Neural cell (in vitro differentiated cells): ENCODE measurements at regions not wholly inside any gene's neighbourhood (a gene's known extent, or its start where the extent isn't known, plus 50 kb on each side); places are given as distances from the start of the nearest gene placed in this dataset.

Experiments used
- CTCF ChIP-seq: fragments of 450-650 bp; IDR thresholded peaks from 2 replicates; pipeline ENCODE4 v1.5.1; 2014; ENCODE audit warnings: antibody characterized with exemption, mild to moderate bottlenecking, moderate library complexity; ENCODE audit not compliant: poor library complexity, severe bottlenecking
- EP300 ChIP-seq: fragments of 450-650 bp; conservative IDR thresholded peaks from 2 replicates; pipeline ENCODE4 v1.6.1; 2014; ENCODE audit warnings: antibody characterized with exemption, mild to moderate bottlenecking, moderate library complexity; ENCODE audit not compliant: poor library complexity, severe bottlenecking
- EZH2 ChIP-seq: fragments of 200-600, 300-800 bp; shearing (Covaris generic), sonication (generic); IDR thresholded peaks from 2 replicates; pipeline ENCODE4 v1.6.1; 2014; ENCODE audit warnings: antibody characterized with exemption, low read length, borderline replicate concordance, mild to moderate bottlenecking; ENCODE audit not compliant: insufficient read depth, poor library complexity, severe bottlenecking
- POLR2AphosphoS5 ChIP-seq: IDR thresholded peaks from 2 replicates; pipeline ENCODE4 v1.6.1; 2012
- REST ChIP-seq: IDR thresholded peaks from 2 replicates; pipeline ENCODE4 v1.6.1; 2012; ENCODE audit warnings: borderline replicate concordance
- SMC3 ChIP-seq: fragments of 450-650 bp; conservative IDR thresholded peaks from 2 replicates; pipeline ENCODE4 v1.6.1; 2014; ENCODE audit warnings: antibody characterized with exemption, mild to moderate bottlenecking, moderate library complexity; ENCODE audit not compliant: poor library complexity
- TAF1 ChIP-seq: IDR thresholded peaks from 2 replicates; pipeline ENCODE4 v1.6.1; 2012; ENCODE audit warnings: low read depth

- TF ChIP-seq CTCF, result no peak
- no peak for TF ChIP-seq EZH2
- no peak for TF ChIP-seq POLR2AphosphoS5
- TF ChIP-seq EP300, result no peak
- TF ChIP-seq SMC3, result no peak
- no peak for TF ChIP-seq TAF1
- TF ChIP-seq REST, result no peak
Measured at GRCh38 chr6:134410541-134410940, 92.6 kb upstream of the SGK1 start.
